Natural killer cell (primary cell): ENCODE measurements at regions not wholly inside any gene's neighbourhood (a gene's known extent, or its start where the extent isn't known, plus 50 kb on each side); places are given as distances from the start of the nearest gene placed in this dataset.

Source experiments
- ATAC-seq, 3 donors: fragments of 150-1000 bp in 2 of 3; fragments of 200-7000 bp in 1 of 3; cut with Tn5 transposase; 1 replicate in 1 of 3; 2 replicates in 2 of 3; pipeline ENCODE4 v1.10.0; 2021; ENCODE audit warnings: mild to moderate bottlenecking in 2 of 3, moderate library complexity in 2 of 3
- DNase-seq, 2 donors: peaks; one replicate each; pipeline versions ENCODE4 v3.0.0 to v3.0.0-alpha.2; 2013 to 2021; ENCODE audit warnings: mixed read lengths in 1 of 2
- H3K27ac ChIP-seq: one replicate; pipeline ENCODE4 v1.5.1; 2013; ENCODE audit warnings: mild to moderate bottlenecking, low read length
- H3K27me3 ChIP-seq: one replicate; pipeline ENCODE4 v1.6.1; 2013; ENCODE audit warnings: low read length; ENCODE audit not compliant: control insufficient read depth, insufficient read depth
- H3K36me3 ChIP-seq: one replicate; pipeline ENCODE4 v1.6.1; 2013; ENCODE audit warnings: low read length; ENCODE audit not compliant: control insufficient read depth, insufficient read depth
- H3K4me1 ChIP-seq: one replicate; pipeline ENCODE4 v1.6.1; 2013; ENCODE audit warnings: low read length; ENCODE audit not compliant: control insufficient read depth, insufficient read depth
- H3K4me3 ChIP-seq: one replicate; pipeline ENCODE4 v1.5.1; 2013; ENCODE audit warnings: low read length
- H3K9me3 ChIP-seq: one replicate; pipeline ENCODE4 v1.6.1; 2013; ENCODE audit warnings: low read length; ENCODE audit not compliant: control insufficient read depth, insufficient read depth
- H3K27ac Mint-ChIP-seq, 2 donors: one replicate each; pipeline ENCODE4 v1.8.0; 2022; ENCODE audit warnings: mild to moderate bottlenecking in 2 of 2, mixed read lengths in 2 of 2, moderate library complexity in 1 of 2
- H3K27me3 Mint-ChIP-seq, 2 donors: one replicate each; pipeline ENCODE4 v1.8.0; 2022; ENCODE audit warnings: low read depth in 2 of 2, mixed read lengths in 2 of 2
- H3K36me3 Mint-ChIP-seq: one replicate; pipeline ENCODE4 v1.8.0; 2022; ENCODE audit warnings: mixed read lengths
- H3K4me1 Mint-ChIP-seq, 2 donors: one replicate each; pipeline ENCODE4 v1.8.0; 2022; ENCODE audit warnings: mixed read lengths in 2 of 2
- H3K4me3 Mint-ChIP-seq: one replicate; pipeline ENCODE4 v1.8.0; 2022; ENCODE audit warnings: mild to moderate bottlenecking, moderate library complexity, mixed read lengths
- H3K9me3 Mint-ChIP-seq, 2 donors: one replicate each; pipeline ENCODE4 v1.8.0; 2022; ENCODE audit warnings: mixed read lengths in 2 of 2
- CTCF ChIP-seq: fragments of 200-600 bp; IDR thresholded peaks from one replicate; pipeline ENCODE4 v1.8.0; 2022; ENCODE audit warnings: antibody characterized with exemption
- WGBS: methylation state at CpG from one replicate; pipeline ENCODE4 v1.1.7; 2013; ENCODE audit warnings: missing lambda C conversion rate; ENCODE audit not compliant: insufficient coverage; 5-methylcytosine and 5-hydroxymethylcytosine counted together
- intact Hi-C: fragments of 100-400 bp; cut with micrococcal nuclease; formaldehyde crosslinking; loops from one replicate; pipeline ENCODE4 v1.14.2; 2022

- DNase-seq = no peak
- Histone ChIP-seq H3K4me3 (no peak overlapping the region), H3K27ac (no peak overlapping the region), H3K27me3 (no peaks in the 10 kb centered on the region), H3K36me3 (no peaks in the 10 kb centered on the region), H3K4me1 (no peaks in the 10 kb centered on the region), H3K9me3 (no peaks in the 10 kb centered on the region)
- no peak for ATAC-seq
- WGBS = 100% methylated on average over 1 of the region's 2 CpGs
- Mint-ChIP-seq H3K27me3 (no peaks in the 10 kb centered on the region), H3K27ac (no peak overlapping the region), H3K4me3 (no peak overlapping the region), H3K4me1 (no peaks in the 10 kb centered on the region), H3K9me3 (peaks cover 25 to 26% of the 10 kb centered on the region in 2 donors), H3K36me3 (peaks cover 23% of the 10 kb centered on the region)
- intact Hi-C loops = no loop called here
- TF ChIP-seq CTCF = no peak
Measured at GRCh38 chr3:161999846-162000245, 503.2 kb downstream of the OTOL1 start.

- peaks cover 8% of the 10 kb centered on the region for H3K36me3 Mint-ChIP-seq
- intact Hi-C loops = no loop called here
Measured at GRCh38 chr3:162007722-162008121, 511.1 kb downstream of the OTOL1 start.

GRCh38 chr3:162012633-162013032 lies 516.0 kb downstream of the OTOL1 start:
- no peak overlapping the region for H3K27ac ChIP-seq
- H3K4me1 ChIP-seq = no peaks in the 10 kb centered on the region
- no peak for DNase-seq
- no peaks in the 10 kb centered on the region for H3K36me3 ChIP-seq
- WGBS = 60% methylated on average over 1 of the region's 3 CpGs
- H3K9me3 Mint-ChIP-seq = peaks cover 5 to 10% of the 10 kb centered on the region in 2 donors
- ATAC-seq = no peak
- H3K4me3 ChIP-seq = no peak overlapping the region
- H3K4me3 Mint-ChIP-seq = no peak overlapping the region
- H3K4me1 Mint-ChIP-seq = no peaks in the 10 kb centered on the region
- H3K27me3 ChIP-seq = no peaks in the 10 kb centered on the region
- TF ChIP-seq CTCF = no peak
- intact Hi-C loops = no loop called here
- no peak overlapping the region for H3K27ac Mint-ChIP-seq
- no peaks in the 10 kb centered on the region for H3K27me3 Mint-ChIP-seq
- H3K9me3 ChIP-seq = no peaks in the 10 kb centered on the region
- H3K36me3 Mint-ChIP-seq = no peaks in the 10 kb centered on the region

More at GRCh38 chr3:162007722-162008121, 511.1 kb downstream of the OTOL1 start:
- no peaks in the 10 kb centered on the region for H3K36me3 ChIP-seq
- DNase-seq (no peak), ATAC-seq (no peak)
- 100% methylated on average over 1 of the region's 2 CpGs for WGBS
- no peaks in the 10 kb centered on the region for H3K4me1 Mint-ChIP-seq
- no peak for TF ChIP-seq CTCF
- no peaks in the 10 kb centered on the region for H3K4me1 ChIP-seq
- H3K4me3 Mint-ChIP-seq = no peak overlapping the region
- H3K9me3 ChIP-seq = no peaks in the 10 kb centered on the region
- peaks cover 7 to 12% of the 10 kb centered on the region in 2 donors for H3K9me3 Mint-ChIP-seq
- H3K27ac Mint-ChIP-seq = no peak overlapping the region
- no peaks in the 10 kb centered on the region for H3K27me3 Mint-ChIP-seq
- H3K27ac ChIP-seq = no peak overlapping the region
- no peak overlapping the region for H3K4me3 ChIP-seq
- no peaks in the 10 kb centered on the region for H3K27me3 ChIP-seq

GRCh38 chr3:162014284-162014683 lies 517.7 kb downstream of the OTOL1 start:
- Mint-ChIP-seq H3K36me3 (no peaks in the 10 kb centered on the region), H3K4me1 (no peaks in the 10 kb centered on the region), H3K4me3 (no peak overlapping the region), H3K9me3 (peaks cover 5 to 10% of the 10 kb centered on the region in 2 donors), H3K27me3 (no peaks in the 10 kb centered on the region), H3K27ac (no peak overlapping the region)
- intact Hi-C loops = no loop called here
- Histone ChIP-seq H3K27ac (no peak overlapping the region), H3K4me3 (no peak overlapping the region), H3K27me3 (no peaks in the 10 kb centered on the region), H3K4me1 (no peaks in the 10 kb centered on the region), H3K9me3 (no peaks in the 10 kb centered on the region), H3K36me3 (no peaks in the 10 kb centered on the region)
- 97% methylated on average over 4 of the region's 5 CpGs for WGBS
- ATAC-seq (no peak), DNase-seq (no peak)
- TF ChIP-seq CTCF = no peak
